ENCODE measurements at regions not wholly inside any gene's neighbourhood (a gene's known extent, or its start where the extent isn't known, plus 50 kb on each side); places are given as distances from the start of the nearest gene placed in this dataset.

DNA sequence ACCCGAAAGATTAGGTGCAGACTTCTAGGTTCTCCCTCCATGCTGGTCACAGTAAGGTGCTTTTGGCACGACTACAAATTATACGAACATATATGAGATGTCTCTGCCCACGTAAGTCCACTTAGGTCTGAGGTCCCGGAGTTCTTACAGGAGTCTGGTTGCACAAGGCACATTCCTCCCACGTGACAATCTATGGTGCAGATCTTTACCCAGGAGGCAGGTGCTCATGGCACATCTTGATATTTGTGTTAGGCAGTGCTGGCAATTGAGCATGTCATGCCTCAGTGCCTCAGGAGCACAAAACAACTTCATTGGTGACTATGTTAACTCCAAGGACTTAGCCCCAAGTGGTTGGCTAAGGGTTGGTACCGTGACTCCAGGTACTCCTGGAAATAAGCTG, 92.0 kb upstream of the AMN1 start:
- DNase-seq (ENCODE audit: low spot score) (no peak), ATAC-seq (ENCODE audit: insufficient number of reproducible peaks, low FRiP score, low read depth) (no peak)
- Histone ChIP-seq H3K27me3 (replicated peaks; ENCODE audit: insufficient read depth) (no peaks in the 10 kb centered on the region), H3K4me3 (no peak overlapping the region), H3K27ac (no peak overlapping the region), H3K9me3 (peaks cover 7% of the 10 kb centered on the region), H3K4me1 (ENCODE audit: control insufficient read depth in 1 of 2, low read depth in 2 of 2) (no peaks in the 10 kb centered on the region), H3K36me3 (no peaks in the 10 kb centered on the region)
- no peak for TF ChIP-seq CTCF (IDR thresholded peaks at IDR 0.05)

DNA sequence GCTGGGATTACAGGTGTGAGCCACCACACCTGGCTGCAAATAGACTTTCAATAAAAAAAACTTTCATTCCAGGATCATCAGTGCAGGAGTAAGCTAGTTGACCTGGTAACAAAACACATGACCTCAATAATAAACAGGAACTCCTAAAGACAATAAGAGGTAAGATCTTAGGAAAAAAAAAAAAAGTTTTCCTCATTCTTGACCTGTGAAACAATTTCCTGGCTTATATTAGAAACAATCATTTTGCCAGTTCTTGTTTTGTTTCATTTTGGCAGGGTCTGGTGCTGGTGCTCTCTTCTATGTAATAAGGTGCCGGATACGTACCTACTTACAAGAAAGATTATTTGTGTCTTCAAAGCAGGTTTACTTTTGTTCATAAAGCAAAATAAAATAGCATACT, 90.6 kb upstream of the AMN1 start:
- no peaks in the 10 kb centered on the region for H3K36me3 ChIP-seq
- no peaks in the 10 kb centered on the region for H3K9me3 ChIP-seq
- H3K4me3 ChIP-seq, result no peak overlapping the region
- DNase-seq (ENCODE audit: low spot score) (no peak), ATAC-seq (ENCODE audit: insufficient number of reproducible peaks, low FRiP score, low read depth) (no peak)
- no peak overlapping the region for H3K27ac ChIP-seq
- no peaks in the 10 kb centered on the region for H3K4me1 ChIP-seq (ENCODE audit: control insufficient read depth in 1 of 2, low read depth in 2 of 2)
- TF ChIP-seq CTCF (IDR thresholded peaks at IDR 0.05), result no peak
- no peaks in the 10 kb centered on the region for H3K27me3 ChIP-seq (replicated peaks; ENCODE audit: insufficient read depth)

GRCh38 chr12:31818623-31819268, 89.9 kb upstream of the AMN1 start:
- Histone ChIP-seq H3K36me3 (no peaks in the 10 kb centered on the region), H3K4me1 (ENCODE audit: control insufficient read depth in 1 of 2, low read depth in 2 of 2) (no peaks in the 10 kb centered on the region), H3K27me3 (replicated peaks; ENCODE audit: insufficient read depth) (no peaks in the 10 kb centered on the region), H3K27ac (no peak overlapping the region), H3K4me3 (no peak overlapping the region), H3K9me3 (no peaks in the 10 kb centered on the region)
- DNase-seq (ENCODE audit: low spot score) (no peak), ATAC-seq (ENCODE audit: insufficient number of reproducible peaks, low FRiP score, low read depth) (no peak)
- no peak for TF ChIP-seq CTCF (IDR thresholded peaks at IDR 0.05)

DNA sequence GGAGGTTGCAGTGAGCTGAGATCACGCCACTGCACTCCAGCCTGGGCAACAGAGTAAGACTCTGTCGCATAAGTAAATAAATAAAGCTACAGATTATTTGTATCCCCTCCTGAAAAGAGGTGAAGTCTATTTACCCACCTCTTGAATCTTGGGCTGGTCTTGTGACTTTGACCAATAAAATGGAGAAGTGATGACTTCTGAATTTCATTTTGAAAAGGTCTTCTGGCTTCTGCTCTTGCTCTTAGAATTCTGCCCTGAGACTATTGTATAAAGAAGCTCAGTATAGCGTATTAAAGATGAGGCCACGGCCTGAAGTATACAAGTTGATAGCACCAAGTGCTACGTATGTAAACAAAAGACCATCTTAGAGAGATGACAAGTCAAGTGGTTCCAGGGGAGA, 88.3 kb upstream of the AMN1 start:
- H3K9me3 ChIP-seq, result no peaks in the 10 kb centered on the region
- no peaks in the 10 kb centered on the region for H3K27me3 ChIP-seq (replicated peaks; ENCODE audit: insufficient read depth)
- no peak for TF ChIP-seq CTCF (IDR thresholded peaks at IDR 0.05)
- H3K4me1 ChIP-seq (ENCODE audit: control insufficient read depth in 1 of 2, low read depth in 2 of 2), result no peaks in the 10 kb centered on the region
- H3K4me3 ChIP-seq, result no peak overlapping the region
- H3K36me3 ChIP-seq, result no peaks in the 10 kb centered on the region
- DNase-seq (ENCODE audit: low spot score) (no peak), ATAC-seq (ENCODE audit: insufficient number of reproducible peaks, low FRiP score, low read depth) (no peak)
- H3K27ac ChIP-seq, result no peak overlapping the region

DNA sequence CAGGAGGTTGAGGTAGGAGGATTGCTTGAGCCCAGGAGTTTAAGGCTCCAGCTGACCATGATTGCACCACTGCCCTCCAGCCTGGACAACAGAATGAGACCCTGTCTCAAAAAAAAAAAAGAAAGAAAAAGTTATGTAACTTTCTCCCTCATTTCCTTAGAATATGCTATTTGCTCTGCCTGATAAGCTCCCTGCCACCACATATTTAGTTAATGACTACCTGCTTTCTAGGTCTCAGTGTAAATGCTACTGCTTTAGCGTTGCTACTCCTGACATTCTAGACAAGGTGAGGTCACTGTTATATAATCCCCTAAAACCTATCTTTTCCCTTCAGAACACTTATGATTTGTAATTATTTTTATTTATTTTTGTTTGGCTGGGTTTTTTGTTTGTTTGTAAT, 86.3 kb upstream of the AMN1 start:
- no peak overlapping the region for H3K27ac ChIP-seq
- no peaks in the 10 kb centered on the region for H3K36me3 ChIP-seq
- TF ChIP-seq CTCF (IDR thresholded peaks at IDR 0.05), result no peak
- ATAC-seq (ENCODE audit: insufficient number of reproducible peaks, low FRiP score, low read depth) (no peak), DNase-seq (ENCODE audit: low spot score) (no peak)
- H3K4me1 ChIP-seq (ENCODE audit: control insufficient read depth in 1 of 2, low read depth in 2 of 2), result no peaks in the 10 kb centered on the region
- H3K27me3 ChIP-seq (replicated peaks; ENCODE audit: insufficient read depth), result no peaks in the 10 kb centered on the region
- no peak overlapping the region for H3K4me3 ChIP-seq
- H3K9me3 ChIP-seq, result no peaks in the 10 kb centered on the region
